Activated T-helper 1 cell treated with anti-CD3 and anti-CD28 coated beads, Interleukin-2, amount 50 U/mL, for 16 hours (primary cell): ENCODE measurements at regions not wholly inside any gene's neighbourhood (a gene's known extent, or its start where the extent isn't known, plus 50 kb on each side); places are given as distances from the start of the nearest gene placed in this dataset.
A peak's percentile ranks its signal among the peaks of the same experiment; 100 is the strongest.

ENCODE experiments used
- DNase-seq, 2 donors: peaks; one replicate each; pipeline ENCODE4 v3.0.0-alpha.2; 2020; ENCODE audit warnings: low read depth in 1 of 2, low spot score in 1 of 2

DNA sequence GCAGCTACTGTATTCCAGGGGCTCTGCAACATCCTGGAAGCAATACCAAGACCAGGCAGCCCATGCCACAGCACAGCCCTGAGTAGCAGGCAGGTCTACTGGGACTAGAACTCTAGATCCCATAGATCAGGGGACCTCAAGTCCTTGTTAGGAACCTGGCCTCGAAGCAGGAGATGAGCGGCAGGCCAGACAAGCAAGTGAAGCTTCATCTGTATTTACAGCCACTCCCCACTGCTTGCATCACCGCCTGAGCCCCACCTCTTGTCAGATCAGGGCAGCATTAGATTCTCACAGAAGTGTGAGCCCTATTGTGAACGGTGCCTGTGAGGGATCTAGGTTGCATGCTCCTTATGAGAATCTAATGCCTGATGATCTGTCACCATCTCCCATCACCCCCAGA, 295.7 kb upstream of the TNRC6C start:
- DNase-seq, result no peak

DNA sequence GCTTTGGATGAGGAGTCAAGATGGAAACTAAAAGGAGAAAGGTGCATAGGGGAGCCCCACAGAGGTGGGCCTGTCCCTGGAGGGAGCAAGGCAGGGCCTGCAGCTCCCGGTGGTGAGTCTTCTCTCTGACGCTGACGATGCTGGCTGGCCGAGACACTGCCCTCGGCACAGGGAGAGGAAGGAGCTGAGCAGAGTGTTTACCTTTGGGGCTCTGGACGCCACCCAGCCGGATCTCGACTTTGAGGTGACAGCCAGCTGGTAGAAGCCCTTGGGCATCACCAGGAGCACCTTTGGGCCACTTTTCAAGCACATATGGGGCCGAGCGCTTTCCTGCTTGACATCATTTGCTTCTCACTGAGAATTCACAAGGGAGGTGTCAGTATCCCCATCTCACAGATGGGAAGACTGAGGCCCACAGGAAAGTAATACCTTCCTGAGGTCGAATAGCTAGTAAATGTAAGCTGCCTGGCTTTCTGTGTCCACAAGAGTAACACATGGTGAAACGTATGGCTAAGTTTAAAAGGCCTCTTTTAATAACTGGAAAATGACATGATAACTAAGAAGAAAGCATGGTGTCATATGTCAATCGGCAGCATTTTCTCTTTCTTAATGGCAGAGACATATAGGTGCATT, 294.3 kb upstream of the TNRC6C start:
- DNase-seq, result no peak

DNA sequence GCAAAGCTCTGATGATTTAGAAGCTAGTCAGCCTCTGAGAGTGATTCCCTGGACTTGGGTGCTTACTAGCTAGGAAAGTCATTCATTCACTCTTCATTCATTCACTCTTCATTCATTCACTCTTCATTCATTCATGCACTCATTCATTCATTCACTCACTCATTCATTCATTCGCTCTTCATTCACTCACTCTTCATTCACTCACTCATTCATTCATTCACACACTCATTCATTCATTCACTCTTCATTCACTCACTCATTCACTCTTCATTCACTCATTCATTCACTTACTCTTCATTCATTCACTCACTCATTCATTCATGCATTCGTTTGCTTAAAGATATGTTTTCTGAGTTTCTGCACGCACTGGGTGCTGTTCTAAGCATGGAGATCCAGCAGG, 292.7 kb upstream of the TNRC6C start:
- no peak for DNase-seq

DNA sequence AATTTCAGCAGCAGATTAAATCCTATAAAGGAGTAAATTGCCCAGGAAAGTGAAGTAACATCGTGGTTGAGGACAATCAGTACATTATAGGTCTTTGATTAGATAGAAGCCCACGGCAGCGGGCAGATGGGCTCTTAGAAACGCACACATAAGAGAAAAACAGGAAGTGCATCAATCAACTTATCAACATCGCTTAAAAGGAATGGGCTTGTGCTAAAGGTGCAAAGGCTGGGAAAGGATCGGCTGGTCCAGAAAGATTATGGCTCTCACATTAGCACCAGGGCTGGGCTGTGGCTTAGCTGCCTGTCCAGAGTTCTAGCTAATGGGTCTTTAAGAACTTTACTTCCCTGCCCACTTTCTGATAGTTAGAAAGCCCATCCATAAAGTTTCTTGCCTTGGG, 292.0 kb upstream of the TNRC6C start:
- DNase-seq, result no peak

DNA sequence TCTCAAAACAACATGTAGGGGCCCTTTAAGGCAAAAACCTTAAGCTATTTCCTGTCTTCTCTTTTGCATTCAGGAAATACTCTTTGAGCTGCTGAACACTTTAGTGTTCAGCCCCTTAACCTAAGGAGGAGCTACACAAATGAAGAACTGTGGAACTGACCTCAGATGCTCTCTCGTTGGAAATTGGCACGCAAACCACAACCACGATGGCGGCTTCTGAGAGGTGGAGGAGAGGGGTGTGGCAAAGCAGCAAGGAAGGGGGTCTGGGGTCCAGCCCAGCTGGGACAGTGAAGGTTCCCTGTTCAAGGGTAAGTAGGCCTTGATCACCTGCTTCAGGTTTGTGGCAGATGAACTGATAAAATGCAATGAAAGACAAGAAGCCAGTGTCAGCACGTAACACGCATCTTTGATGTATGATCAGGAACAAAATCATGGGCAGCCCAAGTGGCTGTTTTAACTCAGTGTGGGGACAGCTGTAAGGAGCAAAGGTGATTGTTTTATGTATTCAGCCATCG, 291.6 kb upstream of the TNRC6C start:
- DNase-seq, result peak; percentile 35 to 36

DNA sequence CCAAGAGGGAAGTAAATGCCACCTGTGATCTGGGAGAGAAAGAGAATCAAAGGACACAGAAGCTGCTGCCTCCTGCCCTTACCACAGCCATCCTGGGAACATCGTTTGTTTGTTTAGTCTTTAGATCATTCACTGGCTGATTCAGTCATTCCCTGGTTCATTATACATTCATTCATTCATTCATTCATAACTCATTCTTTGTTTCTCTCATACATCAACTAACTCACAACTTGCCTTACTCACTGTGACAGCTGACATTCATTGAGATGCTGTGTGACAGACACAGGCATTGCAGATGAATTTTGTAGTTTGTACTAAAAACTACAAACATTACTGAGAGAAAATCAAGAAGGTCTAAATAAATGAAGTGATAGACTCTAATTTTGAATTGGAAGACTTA, 291.0 kb upstream of the TNRC6C start:
- DNase-seq, result no peak

DNA sequence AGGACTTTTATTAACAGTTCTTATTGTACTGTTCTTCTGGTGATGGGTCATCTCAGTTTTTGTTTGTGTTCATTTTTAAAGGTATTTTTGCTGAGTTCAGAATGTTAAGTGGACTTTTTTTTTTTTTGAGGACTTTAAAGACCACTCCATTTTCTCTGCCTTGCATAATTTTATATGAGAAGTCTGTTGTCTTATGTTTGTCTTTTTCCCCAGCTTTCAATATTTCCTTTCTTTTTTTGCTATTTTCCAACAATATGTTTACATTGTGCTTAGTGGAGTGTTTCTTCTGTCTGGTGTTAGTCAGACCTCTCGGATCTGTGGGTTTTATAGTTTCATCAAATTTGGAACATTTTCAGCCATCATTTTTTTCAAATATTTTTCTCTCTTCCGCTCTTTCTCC, 290.0 kb upstream of the TNRC6C start:
- DNase-seq, result no peak

DNA sequence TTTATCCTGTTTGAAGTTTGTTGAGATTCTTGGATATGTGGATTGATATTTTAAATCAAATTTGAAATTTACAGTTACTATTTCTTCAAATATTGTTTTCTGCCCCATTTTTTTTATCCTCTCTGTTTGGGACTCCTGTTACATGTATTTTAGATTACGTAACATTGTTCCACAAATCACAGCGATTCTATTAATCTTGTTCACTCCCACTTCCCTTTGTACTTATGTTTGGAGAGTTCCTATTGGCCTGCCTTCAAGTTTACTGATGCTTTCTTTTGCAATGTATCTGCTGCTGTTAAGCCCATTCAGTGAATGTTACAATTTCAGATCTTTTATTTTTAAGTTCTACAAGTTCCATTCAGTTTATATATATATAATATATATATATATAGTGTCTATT, 288.3 kb upstream of the TNRC6C start:
- no peak for DNase-seq

- DNase-seq, result no peak
Observed at GRCh38 chr17:77674358-77674757, 284.1 kb upstream of the TNRC6C start.

GRCh38 chr17:77675411-77675810, 283.1 kb upstream of the TNRC6C start:
- DNase-seq, result no peak

- DNase-seq, result no peak
Observed at GRCh38 chr17:77675816-77676215, 282.7 kb upstream of the TNRC6C start.

- no peak for DNase-seq
Observed at GRCh38 chr17:77676237-77676661, 282.3 kb upstream of the TNRC6C start.

- no peak for DNase-seq
Observed at GRCh38 chr17:77677211-77677610, 281.3 kb upstream of the TNRC6C start.

DNA sequence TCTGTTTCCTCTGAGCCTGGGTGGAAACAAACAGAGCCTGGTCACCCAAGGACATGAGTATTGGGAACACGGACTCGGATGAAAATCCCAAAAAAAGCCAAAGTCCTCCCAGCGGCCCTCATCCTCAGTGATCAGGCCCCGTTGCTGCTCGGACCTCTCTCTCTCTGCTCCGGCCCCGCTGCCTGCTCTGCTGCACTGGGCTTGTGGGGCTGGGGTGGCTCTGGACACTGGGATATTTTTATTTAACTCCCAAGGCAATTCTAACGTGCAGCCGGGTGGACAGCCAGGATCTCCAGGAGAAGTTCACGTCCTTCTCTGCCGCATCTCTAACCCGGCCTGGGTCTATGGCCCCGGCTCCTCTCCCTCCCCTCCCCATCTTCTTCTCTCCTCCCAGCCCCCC, 280.9 kb upstream of the TNRC6C start:
- DNase-seq, result no peak

DNA sequence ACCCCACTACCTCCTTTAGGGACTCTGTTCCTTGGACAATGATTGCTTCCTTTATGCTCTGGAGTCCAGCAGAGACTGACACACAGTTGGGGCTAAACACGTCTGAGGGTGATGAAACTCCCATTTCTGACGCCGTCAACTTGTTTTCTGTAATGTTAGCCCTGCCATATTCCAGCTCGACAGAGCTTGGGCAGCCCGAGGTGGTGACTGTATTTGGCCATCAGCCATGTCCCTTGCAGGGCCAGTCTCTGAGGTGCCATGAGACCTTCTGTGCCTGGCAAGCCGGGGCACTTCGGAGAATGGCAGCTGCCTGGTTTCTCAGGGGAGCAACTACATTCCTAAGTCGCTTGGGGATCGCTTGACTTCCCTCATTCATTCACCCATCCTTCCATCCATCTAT, 278.9 kb upstream of the TNRC6C start:
- DNase-seq, result no peak

GRCh38 chr17:77681861-77682260, 276.6 kb upstream of the TNRC6C start:
- no peak for DNase-seq

- DNase-seq, result no peak
Observed at GRCh38 chr17:77684803-77685798, 273.4 kb upstream of the TNRC6C start.

DNA sequence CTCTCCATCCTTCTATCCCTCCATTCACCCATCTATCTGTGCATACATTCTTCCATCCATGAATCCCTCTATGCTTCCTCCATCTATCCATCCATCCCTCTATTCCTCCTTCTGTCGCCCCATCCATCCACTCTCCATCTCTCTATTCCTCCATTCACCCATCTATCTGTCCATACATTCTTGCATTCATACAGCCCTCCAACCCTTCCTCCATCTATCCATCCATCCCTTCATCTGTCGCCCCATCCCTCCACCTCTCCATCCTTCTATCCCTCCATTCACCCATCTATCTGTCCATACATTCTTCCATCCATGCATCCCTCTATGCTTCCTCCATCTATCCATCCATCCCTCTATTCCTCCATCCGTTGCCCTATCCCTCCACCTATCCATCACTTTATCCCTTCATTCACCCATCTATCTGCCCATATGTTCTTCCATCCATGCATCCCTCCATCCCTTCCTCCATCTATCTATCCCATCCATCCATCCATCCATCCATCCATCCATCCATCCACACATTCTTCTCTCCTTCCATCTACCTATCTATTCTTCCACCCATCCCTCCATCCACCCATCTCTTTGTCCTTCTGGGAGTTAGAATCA, 272.5 kb upstream of the TNRC6C start:
- no peak for DNase-seq

GRCh38 chr17:77686903-77687302, 271.6 kb upstream of the TNRC6C start:
- no peak for DNase-seq

DNA sequence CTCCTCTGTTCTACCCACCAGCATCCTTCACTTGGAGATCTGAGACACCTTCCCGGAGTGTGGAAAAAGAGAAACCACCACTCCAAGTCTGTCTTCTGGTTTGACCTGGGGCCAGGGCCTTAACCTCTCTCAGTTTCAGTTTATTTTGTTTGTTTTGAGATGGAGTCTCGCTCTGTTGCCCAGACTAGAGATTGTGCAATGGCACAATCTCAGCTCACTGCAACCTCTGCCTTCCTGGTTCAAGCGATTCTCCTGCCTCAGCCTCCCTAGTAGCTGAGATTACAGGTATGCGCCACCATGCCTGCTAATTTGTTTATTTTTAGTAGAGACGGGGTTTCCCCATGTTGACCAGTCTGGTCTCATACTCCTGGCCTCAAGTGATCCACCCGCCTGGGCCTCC, 271.1 kb upstream of the TNRC6C start:
- no peak for DNase-seq

DNA sequence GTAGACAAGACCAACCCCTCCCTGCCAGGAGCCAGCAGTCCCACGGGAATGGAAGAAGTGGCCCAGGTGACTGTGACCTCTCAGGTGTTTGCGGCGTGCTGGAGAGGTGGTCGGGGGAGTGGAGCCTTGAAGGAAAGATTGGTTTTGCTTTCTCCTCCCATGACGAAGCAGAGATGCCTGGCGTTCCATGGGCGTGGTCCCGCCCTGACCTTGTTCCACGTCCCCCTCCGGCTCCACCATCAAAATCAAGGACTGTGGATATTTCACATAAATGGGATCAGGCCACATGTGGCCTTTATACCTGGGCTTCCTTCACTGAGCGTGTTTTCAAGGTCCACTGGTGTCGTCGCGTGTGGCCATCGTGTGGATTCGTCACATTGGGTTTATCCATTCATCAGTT, 270.6 kb upstream of the TNRC6C start:
- no peak for DNase-seq

DNA sequence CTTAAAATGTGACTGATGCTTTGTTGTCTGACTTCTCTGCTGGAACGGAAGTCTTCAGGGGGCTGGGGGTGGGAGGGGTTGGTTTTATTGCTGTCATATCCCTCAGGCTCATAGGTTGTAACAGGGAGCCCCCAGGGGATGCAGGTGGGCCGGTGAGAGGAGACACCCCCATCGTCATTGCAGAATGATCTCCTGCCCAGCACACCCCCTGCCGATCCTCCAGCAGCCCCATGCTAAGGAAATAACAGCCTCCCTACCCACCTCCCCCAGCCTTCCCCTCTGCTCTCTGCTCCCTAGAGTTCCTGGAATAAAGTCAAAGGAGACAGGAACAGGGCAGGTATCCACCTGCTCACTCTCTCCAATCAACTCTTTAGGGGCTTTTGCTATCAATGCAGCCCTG, 270.1 kb upstream of the TNRC6C start:
- no peak for DNase-seq
